GM13977 (cell line): ENCODE measurements at regions not wholly inside any gene's neighbourhood (a gene's known extent, or its start where the extent isn't known, plus 50 kb on each side); places are given as distances from the start of the nearest gene placed in this dataset.

ENCODE experiments used
- DNase-seq: peaks from one replicate; pipeline ENCODE4 v3.0.0; 2012; ENCODE audit warnings: low spot score
- in situ Hi-C: fragments of 300-500 bp; cut with MboI; formaldehyde crosslinking; loops from one replicate; pipeline ENCODE4 v1.12.0; 2022; ENCODE audit warnings: low sequenced_read_pairs, low pct_unique_long_range_greater_than_20kb, mixed read lengths, inconsistent platforms; ENCODE audit not compliant: unreplicated experiment
- TF ChIP-seq, protein P1 (sequence below): IDR thresholded peaks from 2 replicates; pipeline ENCODE4 v1.5.1; 2012; ENCODE audit warnings: mild to moderate bottlenecking, control low read depth; ENCODE audit not compliant: insufficient read depth; ENCODE audit errors: extremely low read depth, missing control alignments

DNA sequence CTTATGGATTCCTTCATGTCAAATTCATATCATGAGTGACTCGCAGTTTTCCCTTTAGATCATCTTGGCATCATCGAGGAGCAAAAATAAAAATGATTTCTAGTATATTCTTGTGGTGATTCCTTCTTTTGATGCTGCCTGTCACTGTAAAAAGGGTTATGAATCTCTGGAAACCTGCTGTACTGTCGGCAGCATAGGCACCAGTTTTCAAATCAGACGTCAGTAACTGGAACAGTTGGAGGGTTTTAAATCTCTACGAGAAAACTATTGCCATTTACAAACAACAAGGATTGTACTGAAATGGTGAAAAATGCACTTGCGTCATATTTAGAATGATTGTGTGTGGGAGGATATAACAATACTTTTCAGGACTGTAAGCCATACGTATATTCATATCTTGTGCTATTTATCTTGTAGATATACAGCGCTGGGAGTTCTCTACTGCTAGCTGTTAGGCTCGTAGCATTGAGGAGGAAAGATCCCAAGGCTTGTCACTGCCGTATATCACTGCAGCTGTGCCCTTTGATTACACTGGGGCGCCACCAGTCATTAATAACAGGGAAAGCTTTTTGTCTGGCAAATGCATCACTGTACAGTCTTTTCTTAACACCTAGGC, 320.7 kb downstream of the MTX2 start:
- DNase-seq, result no peak
- in situ Hi-C loops, result no loop called here
- TF ChIP-seq, protein P1, sequence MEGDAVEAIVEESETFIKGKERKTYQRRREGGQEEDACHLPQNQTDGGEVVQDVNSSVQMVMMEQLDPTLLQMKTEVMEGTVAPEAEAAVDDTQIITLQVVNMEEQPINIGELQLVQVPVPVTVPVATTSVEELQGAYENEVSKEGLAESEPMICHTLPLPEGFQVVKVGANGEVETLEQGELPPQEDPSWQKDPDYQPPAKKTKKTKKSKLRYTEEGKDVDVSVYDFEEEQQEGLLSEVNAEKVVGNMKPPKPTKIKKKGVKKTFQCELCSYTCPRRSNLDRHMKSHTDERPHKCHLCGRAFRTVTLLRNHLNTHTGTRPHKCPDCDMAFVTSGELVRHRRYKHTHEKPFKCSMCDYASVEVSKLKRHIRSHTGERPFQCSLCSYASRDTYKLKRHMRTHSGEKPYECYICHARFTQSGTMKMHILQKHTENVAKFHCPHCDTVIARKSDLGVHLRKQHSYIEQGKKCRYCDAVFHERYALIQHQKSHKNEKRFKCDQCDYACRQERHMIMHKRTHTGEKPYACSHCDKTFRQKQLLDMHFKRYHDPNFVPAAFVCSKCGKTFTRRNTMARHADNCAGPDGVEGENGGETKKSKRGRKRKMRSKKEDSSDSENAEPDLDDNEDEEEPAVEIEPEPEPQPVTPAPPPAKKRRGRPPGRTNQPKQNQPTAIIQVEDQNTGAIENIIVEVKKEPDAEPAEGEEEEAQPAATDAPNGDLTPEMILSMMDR, result no peak

DNA sequence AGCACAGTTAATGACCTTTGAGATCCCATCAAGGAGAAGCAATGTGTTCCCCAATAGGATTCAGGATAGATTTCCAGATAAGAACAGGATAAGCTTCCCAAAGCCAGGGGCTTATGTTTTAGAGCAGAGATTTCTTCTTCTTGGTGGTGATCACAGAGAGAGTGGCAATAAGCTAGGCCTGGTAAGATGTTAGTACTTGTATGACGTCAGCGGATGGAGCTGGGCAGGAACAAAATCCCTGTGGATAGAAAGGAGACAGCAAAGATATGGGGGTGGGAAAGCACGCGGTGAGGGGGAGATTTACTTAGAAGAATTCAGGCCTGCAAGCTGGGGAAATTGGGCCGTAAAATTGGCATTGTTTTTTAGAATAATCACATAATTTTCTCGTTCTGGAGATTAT, 323.0 kb downstream of the MTX2 start:
- TF ChIP-seq, protein P1, result no peak
- in situ Hi-C loops, result no loop called here
- DNase-seq, result no peak

DNA sequence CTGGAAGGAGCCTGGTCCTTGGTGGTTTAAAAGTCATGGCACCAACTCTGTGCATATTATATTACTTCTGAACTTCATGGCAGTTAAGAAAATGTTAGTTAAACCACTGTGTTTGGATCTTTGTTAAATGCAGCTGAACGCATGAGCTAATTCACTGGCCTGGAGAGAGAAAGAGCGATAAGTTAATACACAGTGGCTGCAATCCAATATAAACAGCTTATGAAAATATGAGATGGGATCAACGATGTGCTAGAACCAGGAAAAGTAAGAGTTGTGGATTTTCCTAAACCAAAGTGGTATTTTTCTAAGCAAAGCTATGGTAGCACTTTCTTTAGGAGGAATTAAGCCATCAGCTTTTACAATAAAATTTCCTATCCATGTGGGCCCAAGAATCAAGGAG, 326.7 kb downstream of the MTX2 start:
- TF ChIP-seq, protein P1, result no peak
- no peak for DNase-seq
- in situ Hi-C loops, result no loop called here

DNA sequence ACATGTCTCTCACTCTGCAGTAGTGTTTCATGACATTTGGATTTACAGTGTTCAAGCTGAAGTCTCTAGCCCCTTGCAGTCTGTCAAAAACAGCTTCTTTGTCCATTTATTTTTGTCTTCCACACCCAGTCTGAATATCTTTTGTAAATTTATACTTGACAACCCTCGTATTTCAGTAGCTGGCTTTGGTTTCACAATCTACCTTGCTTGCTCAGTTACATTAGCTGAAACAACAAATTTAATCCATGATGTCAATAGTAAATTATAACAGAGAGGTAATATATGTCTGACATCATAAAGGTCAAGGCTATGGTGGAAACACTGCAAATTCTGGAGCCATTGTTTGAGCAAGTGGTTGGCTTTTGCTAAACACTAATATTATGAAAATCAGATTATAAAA, 328.7 kb downstream of the MTX2 start:
- no peak for DNase-seq
- in situ Hi-C loops, result no loop called here
- TF ChIP-seq, protein P1, result no peak

DNA sequence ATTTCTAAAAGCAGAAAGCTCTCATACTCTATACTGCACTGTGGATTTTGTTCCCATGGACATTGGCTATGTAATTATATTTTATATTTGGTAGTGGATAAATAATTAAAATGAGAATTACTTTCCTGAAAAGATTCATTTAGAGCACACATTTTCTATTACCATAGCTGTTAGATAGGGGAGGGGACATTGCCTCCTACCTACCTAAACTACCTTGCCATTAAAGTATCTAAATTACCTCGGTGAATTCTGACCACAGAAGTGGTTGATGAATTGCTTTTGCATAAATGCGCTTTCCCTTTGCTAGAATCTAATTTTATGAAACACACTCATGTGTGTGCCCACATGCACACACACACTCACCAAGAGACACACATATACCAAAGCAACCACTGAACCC, 329.1 kb downstream of the MTX2 start:
- TF ChIP-seq, protein P1, result no peak
- DNase-seq, result no peak
- in situ Hi-C loops, result no loop called here

DNA sequence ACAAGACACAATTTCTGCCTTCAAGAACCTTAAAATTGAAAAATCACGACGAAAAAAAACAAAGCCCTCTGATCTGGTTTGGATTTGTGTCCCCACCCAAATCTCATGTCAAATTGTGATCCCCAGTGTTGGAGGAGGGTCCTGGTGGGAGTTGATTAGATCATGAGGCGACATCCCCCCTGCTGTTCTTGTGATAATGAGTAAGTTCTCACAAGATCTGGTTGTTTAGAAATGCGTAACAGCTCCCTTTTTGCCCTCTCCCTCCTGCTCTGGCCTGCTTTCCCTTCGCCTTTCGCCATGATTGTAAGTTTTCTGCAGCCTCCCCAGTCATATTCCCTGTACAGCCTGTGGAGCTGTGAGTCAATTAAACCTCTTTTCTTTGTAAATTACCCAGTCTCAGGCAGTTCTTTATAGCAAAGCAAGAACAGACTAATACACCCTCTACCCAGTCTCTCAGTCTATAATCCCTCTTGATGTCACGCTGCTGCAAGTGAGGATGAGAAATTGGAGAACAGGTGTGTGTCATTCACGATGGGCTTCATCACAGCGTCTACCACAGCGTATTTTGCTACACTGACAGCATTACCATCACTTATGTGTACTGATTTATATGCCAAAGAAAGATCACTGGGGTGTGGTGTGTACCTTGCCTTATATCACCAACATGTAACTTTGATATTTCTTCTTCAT, 330.7 kb downstream of the MTX2 start:
- in situ Hi-C loops, result no loop called here
- no peak for DNase-seq
- TF ChIP-seq, protein P1, result no peak

DNA sequence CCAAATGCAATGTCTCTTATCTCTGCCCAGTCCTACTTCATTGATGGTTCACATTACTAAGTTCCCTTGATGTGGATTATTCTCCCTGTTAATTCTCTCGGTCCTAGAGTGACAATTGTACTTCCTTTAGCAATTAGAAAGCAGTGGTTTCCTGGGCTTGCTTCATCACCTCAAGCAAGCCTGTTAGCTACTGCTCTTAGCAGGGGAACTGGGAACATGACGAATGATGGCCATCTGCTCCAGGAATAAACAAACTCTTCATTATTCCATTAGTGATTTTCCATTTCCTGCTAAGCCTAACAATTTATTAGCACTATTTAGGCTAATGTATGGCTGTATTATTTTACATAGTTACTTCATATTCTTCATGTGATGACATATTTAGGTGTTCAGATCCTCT, 331.8 kb downstream of the MTX2 start:
- TF ChIP-seq, protein P1, result no peak
- no peak for DNase-seq
- in situ Hi-C loops, result no loop called here
